ENCODE measurements at regions not wholly inside any gene's neighbourhood (a gene's known extent, or its start where the extent isn't known, plus 50 kb on each side); places are given as distances from the start of the nearest gene placed in this dataset.
A peak's percentile ranks its signal among the peaks of the same experiment; 100 is the strongest.

DNA sequence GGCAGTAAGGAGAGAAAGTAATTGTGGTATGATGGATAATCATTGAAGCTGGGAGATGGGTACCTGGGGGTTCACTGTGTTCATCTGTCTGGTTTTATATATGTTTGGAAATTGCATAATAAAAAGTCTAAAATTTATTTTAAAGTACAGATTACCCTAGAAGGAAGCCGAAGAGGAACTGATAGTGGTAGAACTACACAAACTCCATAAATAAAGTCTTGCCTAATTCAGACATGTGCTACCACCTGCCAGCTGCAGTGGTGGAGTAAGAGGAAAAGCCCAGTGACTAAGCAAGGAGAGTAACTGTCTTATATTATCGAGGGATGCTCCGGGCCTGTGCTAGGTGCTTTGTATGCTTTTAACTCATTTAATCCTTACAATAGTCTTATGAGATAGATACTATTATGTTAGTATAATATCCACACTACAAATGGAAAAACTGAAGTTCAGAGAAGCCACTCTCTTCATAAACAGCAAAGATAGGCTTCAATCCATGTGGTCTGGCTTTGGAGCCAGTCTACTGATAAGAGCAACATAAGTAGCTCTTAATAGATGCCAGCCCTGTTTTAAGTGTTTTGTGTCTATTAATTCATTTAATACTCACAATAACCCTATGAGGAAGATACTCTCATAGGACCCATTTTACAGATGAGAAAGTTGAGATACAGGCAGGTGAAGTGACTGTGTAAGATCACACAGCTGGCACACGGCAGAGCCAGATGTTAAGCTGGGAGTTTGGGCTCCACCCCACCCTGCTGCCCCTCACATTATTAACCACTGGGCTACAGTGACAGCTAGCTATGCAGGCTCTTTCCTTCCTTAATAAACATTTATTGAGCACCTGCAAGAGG is 56.8 kb upstream of the HNRNPU start:
- Histone ChIP-seq H3K9me3 (ENCODE audit: low read length) (no peaks in the 10 kb centered on the region), H3K27me3 (ENCODE audit: insufficient read depth, low read depth, low read length) (peaks cover 8% of the 10 kb centered on the region), H3F3A (ENCODE audit: insufficient read depth, low read length, poor library complexity, severe bottlenecking) (no peaks in the 10 kb centered on the region), H3K4me3 (ENCODE audit: low read length) (no peak overlapping the region), H3K79me2 (replicated peaks; ENCODE audit: insufficient read depth, low read length) (no peaks in the 10 kb centered on the region), H3K36me3 (ENCODE audit: insufficient read depth, low read length) (no peaks in the 10 kb centered on the region), H3K9me2 (ENCODE audit: insufficient read depth, low read length) (no peaks in the 10 kb centered on the region), H3K4me2 (ENCODE audit: low read length) (no peak overlapping the region), H3K9ac (ENCODE audit: low read length) (no peak overlapping the region), H4K20me1 (ENCODE audit: insufficient read depth) (no peaks in the 10 kb centered on the region), H3K27ac (ENCODE audit: low read length) (no peak overlapping the region), H2AFZ (ENCODE audit: low read depth, low read length) (no peak overlapping the region)
- no peak for TF ChIP-seq EP300 (conservative IDR thresholded peaks at IDR 0.05; ENCODE audit: poor library complexity, severe bottlenecking)
- TF ChIP-seq POLR2AphosphoS5 (IDR thresholded peaks at IDR 0.05), result no peak
- TF ChIP-seq, protein P1, sequence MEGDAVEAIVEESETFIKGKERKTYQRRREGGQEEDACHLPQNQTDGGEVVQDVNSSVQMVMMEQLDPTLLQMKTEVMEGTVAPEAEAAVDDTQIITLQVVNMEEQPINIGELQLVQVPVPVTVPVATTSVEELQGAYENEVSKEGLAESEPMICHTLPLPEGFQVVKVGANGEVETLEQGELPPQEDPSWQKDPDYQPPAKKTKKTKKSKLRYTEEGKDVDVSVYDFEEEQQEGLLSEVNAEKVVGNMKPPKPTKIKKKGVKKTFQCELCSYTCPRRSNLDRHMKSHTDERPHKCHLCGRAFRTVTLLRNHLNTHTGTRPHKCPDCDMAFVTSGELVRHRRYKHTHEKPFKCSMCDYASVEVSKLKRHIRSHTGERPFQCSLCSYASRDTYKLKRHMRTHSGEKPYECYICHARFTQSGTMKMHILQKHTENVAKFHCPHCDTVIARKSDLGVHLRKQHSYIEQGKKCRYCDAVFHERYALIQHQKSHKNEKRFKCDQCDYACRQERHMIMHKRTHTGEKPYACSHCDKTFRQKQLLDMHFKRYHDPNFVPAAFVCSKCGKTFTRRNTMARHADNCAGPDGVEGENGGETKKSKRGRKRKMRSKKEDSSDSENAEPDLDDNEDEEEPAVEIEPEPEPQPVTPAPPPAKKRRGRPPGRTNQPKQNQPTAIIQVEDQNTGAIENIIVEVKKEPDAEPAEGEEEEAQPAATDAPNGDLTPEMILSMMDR (IDR thresholded peaks at IDR 0.05; ENCODE audit: poor library complexity, severe bottlenecking), result no peak

DNA sequence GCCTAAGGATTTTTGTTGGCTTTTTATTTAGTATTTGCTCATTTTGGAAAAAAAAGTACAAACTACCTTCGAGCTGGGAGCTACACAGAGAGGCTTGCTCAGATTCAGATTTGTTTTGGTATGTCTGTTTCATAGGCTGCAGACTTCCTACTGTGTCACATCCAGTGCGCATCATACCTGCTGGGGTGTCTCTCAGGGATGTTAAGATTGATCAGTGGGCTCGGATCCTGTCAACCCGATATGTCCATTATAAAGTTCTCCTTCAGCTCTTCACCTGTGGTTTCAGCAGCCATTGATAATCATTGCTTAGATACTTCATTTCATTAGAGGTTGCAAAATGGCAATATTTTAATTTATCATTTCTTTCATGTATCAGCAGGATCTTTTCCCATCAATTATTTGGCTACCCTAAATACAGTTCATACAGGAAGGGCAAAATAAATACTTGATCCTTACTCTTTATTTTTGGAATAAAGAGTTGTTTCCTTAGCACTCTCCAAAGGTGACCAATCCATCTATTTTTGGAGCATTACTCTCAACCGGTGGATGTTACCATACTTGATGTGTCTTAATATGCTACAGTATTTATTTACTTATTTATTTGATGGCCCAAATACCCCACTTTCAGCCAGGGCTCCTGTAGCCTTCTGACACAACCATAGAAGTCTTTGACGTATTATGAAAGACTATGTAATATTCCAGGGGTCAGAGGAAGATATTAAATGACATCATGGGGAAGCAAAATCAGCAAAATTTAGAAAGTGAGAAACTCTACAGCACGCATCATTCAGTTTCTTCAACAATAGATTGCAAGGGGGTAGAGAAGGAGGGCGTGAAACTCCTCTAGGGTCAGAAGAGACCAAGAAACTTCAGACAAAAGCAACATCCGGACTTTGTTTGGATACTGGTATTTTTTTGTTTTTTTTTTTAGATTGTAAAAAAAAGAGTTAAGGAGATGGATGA is 55.3 kb upstream of the HNRNPU start:
- Histone ChIP-seq H3K36me3 (ENCODE audit: insufficient read depth, low read length) (no peaks in the 10 kb centered on the region), H3F3A (ENCODE audit: insufficient read depth, low read length, poor library complexity, severe bottlenecking) (no peaks in the 10 kb centered on the region), H3K9me3 (ENCODE audit: low read length) (no peaks in the 10 kb centered on the region), H3K9me2 (ENCODE audit: insufficient read depth, low read length) (no peaks in the 10 kb centered on the region), H3K27ac (ENCODE audit: low read length) (peak overlapping the region; percentile 28), H3K4me2 (ENCODE audit: low read length) (peak overlapping the region; percentile 94), H3K27me3 (ENCODE audit: insufficient read depth, low read depth, low read length) (peaks cover 8% of the 10 kb centered on the region), H4K20me1 (ENCODE audit: insufficient read depth) (no peaks in the 10 kb centered on the region), H3K9ac (ENCODE audit: low read length) (peak overlapping the region; percentile 61), H3K79me2 (replicated peaks; ENCODE audit: insufficient read depth, low read length) (no peaks in the 10 kb centered on the region), H2AFZ (ENCODE audit: low read depth, low read length) (peak overlapping the region; percentile 29), H3K4me3 (ENCODE audit: low read length) (peak overlapping the region; percentile 70)
- TF ChIP-seq TAF1 (IDR thresholded peaks at IDR 0.05; ENCODE audit: low read depth), result no peak
- TF ChIP-seq MXI1 (conservative IDR thresholded peaks at IDR 0.05; ENCODE audit: poor library complexity, severe bottlenecking), result no peak
- no peak for TF ChIP-seq SMC3 (conservative IDR thresholded peaks at IDR 0.05; ENCODE audit: poor library complexity)
- TF ChIP-seq EP300 (conservative IDR thresholded peaks at IDR 0.05; ENCODE audit: poor library complexity, severe bottlenecking), result no peak
- TF ChIP-seq, protein P2, sequence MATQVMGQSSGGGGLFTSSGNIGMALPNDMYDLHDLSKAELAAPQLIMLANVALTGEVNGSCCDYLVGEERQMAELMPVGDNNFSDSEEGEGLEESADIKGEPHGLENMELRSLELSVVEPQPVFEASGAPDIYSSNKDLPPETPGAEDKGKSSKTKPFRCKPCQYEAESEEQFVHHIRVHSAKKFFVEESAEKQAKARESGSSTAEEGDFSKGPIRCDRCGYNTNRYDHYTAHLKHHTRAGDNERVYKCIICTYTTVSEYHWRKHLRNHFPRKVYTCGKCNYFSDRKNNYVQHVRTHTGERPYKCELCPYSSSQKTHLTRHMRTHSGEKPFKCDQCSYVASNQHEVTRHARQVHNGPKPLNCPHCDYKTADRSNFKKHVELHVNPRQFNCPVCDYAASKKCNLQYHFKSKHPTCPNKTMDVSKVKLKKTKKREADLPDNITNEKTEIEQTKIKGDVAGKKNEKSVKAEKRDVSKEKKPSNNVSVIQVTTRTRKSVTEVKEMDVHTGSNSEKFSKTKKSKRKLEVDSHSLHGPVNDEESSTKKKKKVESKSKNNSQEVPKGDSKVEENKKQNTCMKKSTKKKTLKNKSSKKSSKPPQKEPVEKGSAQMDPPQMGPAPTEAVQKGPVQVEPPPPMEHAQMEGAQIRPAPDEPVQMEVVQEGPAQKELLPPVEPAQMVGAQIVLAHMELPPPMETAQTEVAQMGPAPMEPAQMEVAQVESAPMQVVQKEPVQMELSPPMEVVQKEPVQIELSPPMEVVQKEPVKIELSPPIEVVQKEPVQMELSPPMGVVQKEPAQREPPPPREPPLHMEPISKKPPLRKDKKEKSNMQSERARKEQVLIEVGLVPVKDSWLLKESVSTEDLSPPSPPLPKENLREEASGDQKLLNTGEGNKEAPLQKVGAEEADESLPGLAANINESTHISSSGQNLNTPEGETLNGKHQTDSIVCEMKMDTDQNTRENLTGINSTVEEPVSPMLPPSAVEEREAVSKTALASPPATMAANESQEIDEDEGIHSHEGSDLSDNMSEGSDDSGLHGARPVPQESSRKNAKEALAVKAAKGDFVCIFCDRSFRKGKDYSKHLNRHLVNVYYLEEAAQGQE (IDR thresholded peaks at IDR 0.05; ENCODE audit: borderline replicate concordance), result no peak
- TF ChIP-seq POLR2AphosphoS5 (IDR thresholded peaks at IDR 0.05), result no peak
- TF ChIP-seq, protein P1 (IDR thresholded peaks at IDR 0.05; ENCODE audit: poor library complexity, severe bottlenecking), result no peak
- no peak for TF ChIP-seq EZH2 (IDR thresholded peaks at IDR 0.05; ENCODE audit: borderline replicate concordance, insufficient read depth, low read length, poor library complexity, severe bottlenecking)
- no peak for TF ChIP-seq RAD21 (conservative IDR thresholded peaks at IDR 0.05)

Measured in neural cell (in vitro differentiated cells).